WERI-Rb-1 (cell line): ENCODE measurements at regions not wholly inside any gene's neighbourhood (a gene's known extent, or its start where the extent isn't known, plus 50 kb on each side); places are given as distances from the start of the nearest gene placed in this dataset.

Experiments used
- DNase-seq: peaks from one replicate; pipeline ENCODE4 v3.0.0-alpha.2; 2020
- H3K27ac ChIP-seq: fragments of 250-450 bp; sonication (Bioruptor Pico); 2 replicates; pipeline ENCODE4 v1.5.1; 2020; ENCODE audit warnings: mild to moderate bottlenecking, moderate library complexity
- H3K27me3 ChIP-seq: fragments of 250-450 bp; sonication (Bioruptor Pico); 2 replicates; pipeline ENCODE4 v1.5.1; 2021; ENCODE audit warnings: mild to moderate bottlenecking, low read depth, moderate library complexity; ENCODE audit not compliant: insufficient read depth, severe bottlenecking
- H3K36me3 ChIP-seq: fragments of 250-450 bp; sonication (Bioruptor Pico); 2 replicates; pipeline ENCODE4 v1.5.1; 2020; ENCODE audit warnings: mild to moderate bottlenecking, moderate library complexity
- H3K4me3 ChIP-seq: 2 replicates; pipeline ENCODE4 v1.5.1; 2011; ENCODE audit warnings: low read depth, mild to moderate bottlenecking, control low read depth, low read length
- H3K9me3 ChIP-seq: fragments of 250-450 bp; sonication (Bioruptor Pico); 2 replicates; pipeline ENCODE4 v1.5.1; 2021; ENCODE audit warnings: mild to moderate bottlenecking, moderate library complexity; ENCODE audit not compliant: severe bottlenecking
- TF ChIP-seq, protein P1 (sequence below): IDR thresholded peaks from 2 replicates; pipeline ENCODE4 v1.5.1; 2011; ENCODE audit warnings: low read depth, mild to moderate bottlenecking, control low read depth, inconsistent platforms, low read length

DNA sequence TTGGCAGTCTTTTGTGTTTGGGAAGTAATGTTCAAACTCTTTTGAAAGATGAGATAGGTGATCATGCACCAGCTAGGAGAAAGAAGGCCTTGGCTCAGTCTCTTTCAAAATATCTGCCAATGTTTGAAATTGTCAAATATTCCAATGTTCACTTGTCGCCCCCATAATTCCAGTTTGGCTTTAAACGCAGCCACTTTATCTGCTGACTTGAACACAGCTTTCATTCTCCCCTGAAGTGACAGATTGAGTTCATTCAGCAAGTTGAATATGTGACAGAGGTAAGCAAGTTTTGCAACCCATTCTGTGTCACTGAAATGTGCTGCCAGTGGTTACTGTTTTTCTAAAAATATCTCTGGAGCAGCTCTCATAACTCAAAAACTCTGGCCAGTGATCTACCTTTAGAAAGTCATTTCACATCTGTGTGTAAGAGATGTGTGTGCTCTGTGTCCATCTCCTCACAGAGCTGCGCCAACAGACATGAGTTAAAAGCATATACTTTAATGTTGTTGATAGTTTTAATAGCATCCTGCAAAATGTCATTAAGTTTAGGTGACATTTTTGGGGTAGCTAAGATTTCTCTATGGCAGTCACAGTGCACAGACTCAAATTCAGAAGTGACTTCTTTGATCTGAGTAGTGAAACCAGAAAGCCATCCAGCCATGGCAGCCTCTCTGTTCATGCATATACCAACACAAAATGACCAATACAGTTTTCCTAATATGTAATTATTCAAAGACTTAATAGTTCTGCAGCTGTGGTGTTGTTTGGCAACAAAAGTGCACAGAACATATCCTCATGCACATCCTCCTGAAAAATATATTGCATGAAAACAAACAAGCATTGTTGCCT, 614.3 kb upstream of the MIS18BP1 start:
- no peaks in the 10 kb centered on the region for H3K36me3 ChIP-seq
- H3K27ac ChIP-seq = no peak overlapping the region
- H3K27me3 ChIP-seq = no peaks in the 10 kb centered on the region
- H3K9me3 ChIP-seq = peaks cover 11% of the 10 kb centered on the region
- no peak for DNase-seq
- TF ChIP-seq, protein P1, sequence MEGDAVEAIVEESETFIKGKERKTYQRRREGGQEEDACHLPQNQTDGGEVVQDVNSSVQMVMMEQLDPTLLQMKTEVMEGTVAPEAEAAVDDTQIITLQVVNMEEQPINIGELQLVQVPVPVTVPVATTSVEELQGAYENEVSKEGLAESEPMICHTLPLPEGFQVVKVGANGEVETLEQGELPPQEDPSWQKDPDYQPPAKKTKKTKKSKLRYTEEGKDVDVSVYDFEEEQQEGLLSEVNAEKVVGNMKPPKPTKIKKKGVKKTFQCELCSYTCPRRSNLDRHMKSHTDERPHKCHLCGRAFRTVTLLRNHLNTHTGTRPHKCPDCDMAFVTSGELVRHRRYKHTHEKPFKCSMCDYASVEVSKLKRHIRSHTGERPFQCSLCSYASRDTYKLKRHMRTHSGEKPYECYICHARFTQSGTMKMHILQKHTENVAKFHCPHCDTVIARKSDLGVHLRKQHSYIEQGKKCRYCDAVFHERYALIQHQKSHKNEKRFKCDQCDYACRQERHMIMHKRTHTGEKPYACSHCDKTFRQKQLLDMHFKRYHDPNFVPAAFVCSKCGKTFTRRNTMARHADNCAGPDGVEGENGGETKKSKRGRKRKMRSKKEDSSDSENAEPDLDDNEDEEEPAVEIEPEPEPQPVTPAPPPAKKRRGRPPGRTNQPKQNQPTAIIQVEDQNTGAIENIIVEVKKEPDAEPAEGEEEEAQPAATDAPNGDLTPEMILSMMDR = no peak
- H3K4me3 ChIP-seq = no peak overlapping the region

- Histone ChIP-seq H3K27me3 (no peaks in the 10 kb centered on the region), H3K36me3 (no peaks in the 10 kb centered on the region), H3K9me3 (no peaks in the 10 kb centered on the region), H3K4me3 (no peak overlapping the region), H3K27ac (peak overlapping the region; percentile 66)
- no peak for DNase-seq
- TF ChIP-seq, protein P1 = no peak
Observed at GRCh38 chr14:45838597-45838996, 585.6 kb upstream of the MIS18BP1 start.

DNA sequence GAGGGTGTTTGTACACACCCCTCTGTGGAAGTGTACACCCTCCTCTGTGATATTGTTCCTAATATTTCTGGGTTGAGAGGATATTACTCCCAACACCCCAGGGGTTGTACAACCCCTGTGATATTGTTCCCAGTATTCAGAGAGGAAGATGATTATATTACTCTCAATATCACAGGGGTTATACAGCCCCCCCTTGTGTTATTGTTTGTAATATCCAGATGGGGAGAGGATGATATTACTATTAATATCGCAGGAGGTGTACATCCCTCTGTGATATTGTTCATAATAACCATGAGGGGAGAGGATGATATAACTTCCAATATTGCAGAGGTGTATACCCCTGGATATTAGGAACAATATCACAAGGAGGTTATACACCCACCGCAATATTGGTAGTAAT, 566.1 kb upstream of the MIS18BP1 start:
- H3K9me3 ChIP-seq = no peaks in the 10 kb centered on the region
- H3K4me3 ChIP-seq = no peak overlapping the region
- TF ChIP-seq, protein P1 = no peak
- H3K27ac ChIP-seq = no peak overlapping the region
- H3K36me3 ChIP-seq = no peaks in the 10 kb centered on the region
- no peak for DNase-seq
- no peaks in the 10 kb centered on the region for H3K27me3 ChIP-seq

- Histone ChIP-seq H3K27me3 (no peaks in the 10 kb centered on the region), H3K9me3 (no peaks in the 10 kb centered on the region), H3K4me3 (no peak overlapping the region), H3K27ac (no peak overlapping the region), H3K36me3 (no peaks in the 10 kb centered on the region)
- TF ChIP-seq, protein P1 = no peak
- DNase-seq = no peak
Observed at GRCh38 chr14:45811155-45811554, 558.2 kb upstream of the MIS18BP1 start.

DNA sequence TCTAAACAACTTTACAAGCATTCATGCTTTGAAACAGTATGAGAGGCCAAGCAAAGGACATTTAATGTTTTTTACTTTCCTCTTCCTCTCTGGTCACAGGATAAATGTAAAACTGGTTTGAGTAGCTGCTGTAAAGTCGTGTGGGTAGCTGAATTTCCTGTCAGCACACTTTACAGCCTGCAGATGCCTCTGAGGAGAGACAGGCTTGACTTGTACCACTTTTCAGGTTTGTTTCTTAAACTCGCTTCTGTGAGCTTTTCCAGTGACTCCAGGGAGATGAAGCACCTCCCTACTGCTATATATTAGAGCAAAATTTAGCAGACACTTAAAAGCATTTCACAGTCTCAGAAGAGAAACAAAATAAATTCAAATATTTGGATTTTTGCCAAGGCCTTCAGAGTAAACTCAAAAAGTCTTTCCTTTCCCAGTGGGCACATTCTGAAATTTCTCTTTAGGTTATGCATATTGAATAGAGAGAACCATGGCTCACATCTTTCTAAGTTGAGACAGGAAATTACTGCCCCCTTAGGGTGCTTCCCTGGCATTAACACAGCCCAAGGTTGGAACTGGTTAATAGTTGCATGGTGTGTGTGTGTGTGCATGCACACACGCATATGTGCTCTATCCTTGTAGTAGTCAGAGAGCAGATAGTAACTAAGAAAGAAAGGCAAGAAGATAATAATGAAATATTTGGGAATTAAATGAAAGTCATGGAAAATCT, 557.3 kb upstream of the MIS18BP1 start:
- Histone ChIP-seq H3K4me3 (no peak overlapping the region), H3K36me3 (no peaks in the 10 kb centered on the region), H3K27ac (no peak overlapping the region), H3K9me3 (no peaks in the 10 kb centered on the region), H3K27me3 (no peaks in the 10 kb centered on the region)
- peak; percentile 8 for DNase-seq
- TF ChIP-seq, protein P1 = peak; percentile 42; the same call in 1 of the 2 replicates
